ENCODE measurements at regions not wholly inside any gene's neighbourhood (a gene's known extent, or its start where the extent isn't known, plus 50 kb on each side); places are given as distances from the start of the nearest gene placed in this dataset.

- Histone ChIP-seq H3K27ac (replicated peaks) (no peak overlapping the region), H3K4me3 (replicated peaks; ENCODE audit: insufficient read depth, low read length) (no peak overlapping the region), H3K27me3 (ENCODE audit: insufficient read depth, poor library complexity, severe bottlenecking) (no peaks in the 10 kb centered on the region)
- no peak for DNase-seq (ENCODE audit: low read depth in 1 of 2, low spot score in 1 of 2)
- TF ChIP-seq CTCF (IDR thresholded peaks at IDR 0.05; ENCODE audit: insufficient read depth, low read length) (no peak), SPI1 (IDR thresholded peaks at IDR 0.05; ENCODE audit: borderline replicate concordance, low read depth) (no peak), GABPA (IDR thresholded peaks at IDR 0.05; ENCODE audit: low read depth) (no peak), REST (IDR thresholded peaks at IDR 0.05; ENCODE audit: insufficient replicate concordance, low read depth) (no peak), POLR2AphosphoS5 (IDR thresholded peaks at IDR 0.05; ENCODE audit: low read depth) (no peak)
Measured at GRCh38 chr2:239650674-239651073, 249.9 kb upstream of the HDAC4 start.

- Histone ChIP-seq H3K4me3 (replicated peaks; ENCODE audit: insufficient read depth, low read length) (no peak overlapping the region), H3K27me3 (ENCODE audit: insufficient read depth, poor library complexity, severe bottlenecking) (no peaks in the 10 kb centered on the region), H3K27ac (replicated peaks) (no peak overlapping the region)
- DNase-seq (ENCODE audit: low read depth in 1 of 2, low spot score in 1 of 2) = no peak
- TF ChIP-seq GABPA (IDR thresholded peaks at IDR 0.05; ENCODE audit: low read depth) (no peak), SPI1 (IDR thresholded peaks at IDR 0.05; ENCODE audit: borderline replicate concordance, low read depth) (no peak), CTCF (IDR thresholded peaks at IDR 0.05; ENCODE audit: insufficient read depth, low read length) (no peak), REST (IDR thresholded peaks at IDR 0.05; ENCODE audit: insufficient replicate concordance, low read depth) (no peak), POLR2AphosphoS5 (IDR thresholded peaks at IDR 0.05; ENCODE audit: low read depth) (no peak)
Measured at GRCh38 chr2:239649309-239649708, 248.5 kb upstream of the HDAC4 start.

GRCh38 chr2:239648607-239649006, 247.8 kb upstream of the HDAC4 start:
- Histone ChIP-seq H3K27ac (replicated peaks) (no peak overlapping the region), H3K4me3 (replicated peaks; ENCODE audit: insufficient read depth, low read length) (no peak overlapping the region), H3K27me3 (ENCODE audit: insufficient read depth, poor library complexity, severe bottlenecking) (no peaks in the 10 kb centered on the region)
- DNase-seq (ENCODE audit: low read depth in 1 of 2, low spot score in 1 of 2) = no peak
- TF ChIP-seq REST (IDR thresholded peaks at IDR 0.05; ENCODE audit: insufficient replicate concordance, low read depth) = no peak
- TF ChIP-seq SPI1 (IDR thresholded peaks at IDR 0.05; ENCODE audit: borderline replicate concordance, low read depth) = no peak
- TF ChIP-seq CTCF (IDR thresholded peaks at IDR 0.05; ENCODE audit: insufficient read depth, low read length) = no peak
- TF ChIP-seq GABPA (IDR thresholded peaks at IDR 0.05; ENCODE audit: low read depth) = no peak
- no peak for TF ChIP-seq POLR2AphosphoS5 (IDR thresholded peaks at IDR 0.05; ENCODE audit: low read depth)
